ENCODE measurements at regions not wholly inside any gene's neighbourhood (a gene's known extent, or its start where the extent isn't known, plus 50 kb on each side); places are given as distances from the start of the nearest gene placed in this dataset.

GRCh38 chr2:145065342-145065741, 545.4 kb upstream of the ZEB2 start:
- TF ChIP-seq CTCF (IDR thresholded peaks at IDR 0.05) (no peak), EZH2 (IDR thresholded peaks at IDR 0.05; ENCODE audit: borderline replicate concordance, insufficient read depth, low read depth, low read length, poor library complexity, severe bottlenecking) (no peak)
